Upper lobe of right lung (tissue), 1 donor: ENCODE measurements at regions not wholly inside any gene's neighbourhood (a gene's known extent, or its start where the extent isn't known, plus 50 kb on each side); places are given as distances from the start of the nearest gene placed in this dataset.
A peak's percentile ranks its signal among the peaks of the same experiment; 100 is the strongest.

Source experiments
- ATAC-seq: fragments of 200-7000 bp; cut with Tn5 transposase; one replicate; pipeline ENCODE4 v1.9.1; 2020; ENCODE audit warnings: mild to moderate bottlenecking, moderate library complexity
- DNase-seq: peaks from one replicate; pipeline ENCODE4 v3.0.0-alpha.2; 2020
- H3K27ac ChIP-seq: fragments of 200-600 bp; one replicate; pipeline ENCODE4 v1.8.0; 2022
- H3K27me3 ChIP-seq: fragments of 200-600 bp; one replicate; pipeline ENCODE4 v1.8.0; 2022; ENCODE audit warnings: mild to moderate bottlenecking
- H3K36me3 ChIP-seq: fragments of 200-600 bp; one replicate; pipeline ENCODE4 v1.8.0; 2022
- H3K4me1 ChIP-seq: fragments of 200-600 bp; one replicate; pipeline ENCODE4 v1.8.0; 2022
- H3K4me3 ChIP-seq: fragments of 200-600 bp; one replicate; pipeline ENCODE4 v1.8.0; 2022; ENCODE audit warnings: mild to moderate bottlenecking
- H3K9me3 ChIP-seq: fragments of 200-600 bp; one replicate; pipeline ENCODE4 v1.8.0; 2022
- CTCF ChIP-seq: fragments of 200-600 bp; IDR thresholded peaks from one replicate; pipeline ENCODE4 v1.8.0; 2022; ENCODE audit warnings: antibody characterized with exemption
- intact Hi-C: fragments of 100-400 bp; cut with DNase I; formaldehyde crosslinking; loops from one replicate; pipeline ENCODE4 v1.11.0; 2022
- donor health status: DM: no; HTN: yes; CAD: no; lungs with severe emphysema.

GRCh38 chr7:137172105-137172590 is 171.4 kb downstream of the PTN start:
- no peak for TF ChIP-seq CTCF

DNA sequence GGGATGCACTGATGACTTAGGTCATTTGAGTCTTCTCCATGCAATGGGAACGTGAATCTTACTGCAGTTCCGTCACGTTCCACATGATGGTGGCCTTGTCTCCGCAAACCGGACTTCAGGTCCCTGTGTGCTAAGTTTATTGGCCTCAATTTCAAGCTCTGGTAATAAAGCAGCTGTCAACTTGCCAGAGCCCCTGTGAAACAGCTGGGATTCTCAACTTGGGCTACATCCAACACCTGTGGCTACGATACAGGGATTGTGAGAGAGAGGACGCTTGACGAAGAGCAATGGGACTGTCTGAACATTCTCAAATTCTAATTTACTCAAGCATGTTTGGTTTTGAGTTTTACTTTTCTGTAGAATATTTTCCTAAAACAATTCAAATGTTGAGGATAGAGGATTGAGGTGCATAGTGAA is 174.2 kb downstream of the PTN start:
- no peaks in the 10 kb centered on the region for H3K27me3 ChIP-seq
- no peak overlapping the region for H3K27ac ChIP-seq
- DNase-seq = peak; percentile 57
- H3K36me3 ChIP-seq = no peaks in the 10 kb centered on the region
- H3K9me3 ChIP-seq = no peaks in the 10 kb centered on the region
- no peak overlapping the region for H3K4me3 ChIP-seq
- peak; percentile 75 for ATAC-seq
- TF ChIP-seq CTCF = peak; percentile 53
- intact Hi-C loops = no loop called here
- H3K4me1 ChIP-seq = no peaks in the 10 kb centered on the region

More at GRCh38 chr7:137172105-137172590, 171.4 kb downstream of the PTN start:
- no peak for DNase-seq
- Histone ChIP-seq H3K9me3 (no peaks in the 10 kb centered on the region), H3K27me3 (no peaks in the 10 kb centered on the region), H3K36me3 (no peaks in the 10 kb centered on the region), H3K27ac (no peak overlapping the region), H3K4me3 (no peak overlapping the region), H3K4me1 (no peaks in the 10 kb centered on the region)
- intact Hi-C loops = no loop called here
- ATAC-seq = no peak

- no peaks in the 10 kb centered on the region for H3K36me3 ChIP-seq
- no peaks in the 10 kb centered on the region for H3K27me3 ChIP-seq
- H3K27ac ChIP-seq = no peak overlapping the region
- H3K4me3 ChIP-seq = no peak overlapping the region
- ATAC-seq (no peak), DNase-seq (no peak)
- no peaks in the 10 kb centered on the region for H3K4me1 ChIP-seq
- TF ChIP-seq CTCF = no peak
- H3K9me3 ChIP-seq = no peaks in the 10 kb centered on the region
- intact Hi-C loops = no loop called here
These were observed 175.9 kb downstream of the PTN start for GRCh38 chr7:137167609-137168008.

GRCh38 chr7:137166363-137166762 is 177.2 kb downstream of the PTN start:
- Histone ChIP-seq H3K27ac (no peak overlapping the region), H3K9me3 (no peaks in the 10 kb centered on the region), H3K4me3 (no peak overlapping the region), H3K27me3 (no peaks in the 10 kb centered on the region), H3K4me1 (no peaks in the 10 kb centered on the region), H3K36me3 (no peaks in the 10 kb centered on the region)
- TF ChIP-seq CTCF = no peak
- ATAC-seq (no peak), DNase-seq (no peak)
- intact Hi-C loops = no loop called here

DNA sequence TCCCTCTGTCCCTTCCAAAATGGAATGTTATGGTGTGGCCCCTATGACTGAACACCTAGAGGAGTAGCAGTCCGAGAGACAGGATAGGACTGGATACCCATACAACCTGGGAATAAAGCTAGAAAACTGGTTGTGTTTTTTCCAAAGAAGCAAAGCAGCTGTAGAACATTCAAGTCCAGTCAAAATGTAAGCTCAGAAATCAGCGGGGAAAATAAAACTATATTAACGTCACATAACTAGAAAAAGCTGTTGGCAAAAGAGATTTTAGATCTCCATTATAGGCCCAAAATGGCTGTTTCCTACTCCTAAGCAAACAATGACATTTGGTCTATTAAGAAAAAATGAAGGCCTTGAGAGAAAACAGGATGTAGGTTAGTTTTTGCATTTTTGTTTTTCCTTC is 177.7 kb downstream of the PTN start:
- no peaks in the 10 kb centered on the region for H3K27me3 ChIP-seq
- no peaks in the 10 kb centered on the region for H3K36me3 ChIP-seq
- DNase-seq = no peak
- H3K4me3 ChIP-seq = no peak overlapping the region
- no peak for TF ChIP-seq CTCF
- no peaks in the 10 kb centered on the region for H3K9me3 ChIP-seq
- intact Hi-C loops = no loop called here
- no peak overlapping the region for H3K27ac ChIP-seq
- H3K4me1 ChIP-seq = no peaks in the 10 kb centered on the region
- ATAC-seq = no peak

DNA sequence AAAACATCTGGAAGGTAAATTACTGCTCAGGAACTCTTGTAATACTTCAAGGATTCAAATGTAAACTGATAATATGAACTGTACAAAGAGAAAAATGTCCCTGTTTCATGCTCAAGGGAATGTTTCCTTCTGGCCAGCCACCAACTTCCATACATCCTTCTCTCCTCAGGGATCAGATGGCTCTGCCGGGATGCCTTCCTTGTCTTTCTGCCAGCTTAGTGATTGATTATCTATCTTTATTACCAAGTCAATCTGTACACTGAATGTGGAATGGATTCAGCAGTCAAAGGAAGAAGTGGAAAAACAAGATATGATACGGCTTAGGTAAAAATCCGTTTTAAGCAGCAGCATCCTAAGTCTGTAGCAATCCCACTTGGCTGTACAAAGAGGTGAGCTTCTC is 178.3 kb downstream of the PTN start:
- H3K4me1 ChIP-seq = no peaks in the 10 kb centered on the region
- H3K36me3 ChIP-seq = no peaks in the 10 kb centered on the region
- H3K9me3 ChIP-seq = no peaks in the 10 kb centered on the region
- H3K27ac ChIP-seq = no peak overlapping the region
- H3K4me3 ChIP-seq = no peak overlapping the region
- TF ChIP-seq CTCF = no peak
- ATAC-seq (no peak), DNase-seq (no peak)
- H3K27me3 ChIP-seq = no peaks in the 10 kb centered on the region
- intact Hi-C loops = no loop called here
